ENCODE measurements at regions not wholly inside any gene's neighbourhood (a gene's known extent, or its start where the extent isn't known, plus 50 kb on each side); places are given as distances from the start of the nearest gene placed in this dataset.

- 98% methylated on average over 3 of the region's 3 CpGs for WGBS
- no peaks in the 10 kb centered on the region for H3K27me3 ChIP-seq (ENCODE audit: insufficient read depth, low read length)
- H3K36me3 ChIP-seq (ENCODE audit: insufficient read depth, low read length), result no peaks in the 10 kb centered on the region
- peaks cover 7% of the 10 kb centered on the region; the same call in 1 of the 2 replicates for H3K4me1 ChIP-seq (ENCODE audit: insufficient read depth, low read length)
- H3K27ac ChIP-seq (ENCODE audit: low read depth, low read length), result no peak overlapping the region
- no peak overlapping the region for H3K9ac ChIP-seq (ENCODE audit: low read depth, low read length)
- no peaks in the 10 kb centered on the region for H3K9me3 ChIP-seq (ENCODE audit: insufficient read depth, low read depth, low read length)
- no peak overlapping the region for H3K4me3 ChIP-seq (ENCODE audit: low read length)
Measured at GRCh38 chr1:168826269-168826668, 97.3 kb upstream of the DPT start.

- Histone ChIP-seq H3K27me3 (ENCODE audit: insufficient read depth, low read length) (no peaks in the 10 kb centered on the region), H3K9me3 (ENCODE audit: insufficient read depth, low read depth, low read length) (no peaks in the 10 kb centered on the region), H3K27ac (ENCODE audit: low read depth, low read length) (no peak overlapping the region), H3K4me3 (ENCODE audit: low read length) (no peak overlapping the region), H3K36me3 (ENCODE audit: insufficient read depth, low read length) (no peaks in the 10 kb centered on the region), H3K4me1 (ENCODE audit: insufficient read depth, low read length) (peaks cover 7% of the 10 kb centered on the region; the same call in 1 of the 2 replicates), H3K9ac (ENCODE audit: low read depth, low read length) (no peak overlapping the region)
- 98% methylated on average over 2 of the region's 2 CpGs for WGBS
Measured at GRCh38 chr1:168827557-168827956, 98.6 kb upstream of the DPT start.

GRCh38 chr1:168829876-168830275 is 100.9 kb upstream of the DPT start:
- Histone ChIP-seq H3K27ac (ENCODE audit: low read depth, low read length) (no peak overlapping the region), H3K27me3 (ENCODE audit: insufficient read depth, low read length) (no peaks in the 10 kb centered on the region), H3K9me3 (ENCODE audit: insufficient read depth, low read depth, low read length) (no peaks in the 10 kb centered on the region), H3K9ac (ENCODE audit: low read depth, low read length) (no peak overlapping the region), H3K4me1 (ENCODE audit: insufficient read depth, low read length) (peaks cover 19% of the 10 kb centered on the region; the same call in 1 of the 2 replicates), H3K36me3 (ENCODE audit: insufficient read depth, low read length) (no peaks in the 10 kb centered on the region), H3K4me3 (ENCODE audit: low read length) (no peak overlapping the region)

- H3K27ac ChIP-seq (ENCODE audit: low read depth, low read length), result no peak overlapping the region
- H3K36me3 ChIP-seq (ENCODE audit: insufficient read depth, low read length), result no peaks in the 10 kb centered on the region
- no peak overlapping the region for H3K9ac ChIP-seq (ENCODE audit: low read depth, low read length)
- no peaks in the 10 kb centered on the region for H3K27me3 ChIP-seq (ENCODE audit: insufficient read depth, low read length)
- H3K9me3 ChIP-seq (ENCODE audit: insufficient read depth, low read depth, low read length), result no peaks in the 10 kb centered on the region
- H3K4me1 ChIP-seq (ENCODE audit: insufficient read depth, low read length), result peaks cover 19% of the 10 kb centered on the region; the same call in 1 of the 2 replicates
- 87% methylated on average over 2 of the region's 2 CpGs for WGBS
- no peak overlapping the region for H3K4me3 ChIP-seq (ENCODE audit: low read length)
Measured at GRCh38 chr1:168830562-168830961, 101.6 kb upstream of the DPT start.

DNA sequence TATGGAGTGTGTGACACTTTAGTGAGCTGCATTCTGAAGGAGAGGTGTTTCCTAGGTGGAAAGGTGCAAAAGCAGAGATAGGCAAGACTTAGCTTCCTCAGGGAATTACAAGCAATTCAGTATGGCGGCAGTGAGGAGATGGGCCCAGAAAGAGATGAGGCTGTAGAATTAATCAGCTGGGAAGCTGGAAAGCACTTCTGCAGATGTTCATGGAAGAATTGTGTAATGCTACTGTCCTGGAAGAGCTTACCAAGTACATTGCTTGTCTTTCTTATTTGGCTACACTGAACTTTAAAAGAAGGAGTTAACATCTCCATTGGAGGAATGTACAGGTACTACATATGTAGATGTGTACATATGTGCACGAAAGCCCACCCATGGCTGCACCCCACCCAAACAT is 103.7 kb upstream of the DPT start:
- no peak overlapping the region for H3K27ac ChIP-seq (ENCODE audit: low read depth, low read length)
- 0 out of 2 replicates have a peak, but pooled peaks cover 2% of the 10 kb centered on the region for H3K9me3 ChIP-seq (ENCODE audit: insufficient read depth, low read depth, low read length)
- H3K4me1 ChIP-seq (ENCODE audit: insufficient read depth, low read length), result peaks cover 19% of the 10 kb centered on the region; the same call in 1 of the 2 replicates
- H3K36me3 ChIP-seq (ENCODE audit: insufficient read depth, low read length), result no peaks in the 10 kb centered on the region
- WGBS, result 98% methylated on average over 1 of the region's 2 CpGs
- H3K4me3 ChIP-seq (ENCODE audit: low read length), result no peak overlapping the region
- H3K27me3 ChIP-seq (ENCODE audit: insufficient read depth, low read length), result no peaks in the 10 kb centered on the region
- H3K9ac ChIP-seq (ENCODE audit: low read depth, low read length), result no peak overlapping the region

DNA sequence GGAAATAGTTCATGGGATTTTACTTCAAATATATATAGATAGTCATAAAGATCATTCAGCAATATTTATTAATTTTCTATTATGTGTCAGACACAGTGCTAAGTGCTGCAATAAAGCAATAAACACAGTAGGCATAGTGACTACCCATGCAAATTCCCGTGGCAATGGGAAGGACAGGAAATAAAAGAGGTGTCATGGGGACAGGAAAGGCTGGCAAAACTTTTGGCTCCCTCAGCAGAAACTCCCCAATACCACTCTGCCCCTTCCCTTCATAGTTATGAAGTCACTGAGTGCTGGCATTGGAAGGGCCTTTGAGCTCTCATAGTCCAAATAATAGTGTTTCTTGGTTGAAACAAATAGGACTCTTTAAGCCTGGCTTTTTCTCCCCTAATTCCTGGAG is 104.4 kb upstream of the DPT start:
- WGBS, result 88% methylated on average over 1 of the region's 1 CpG
- Histone ChIP-seq H3K27me3 (ENCODE audit: insufficient read depth, low read length) (no peaks in the 10 kb centered on the region), H3K9me3 (ENCODE audit: insufficient read depth, low read depth, low read length) (0 out of 2 replicates have a peak, but pooled peaks cover 2% of the 10 kb centered on the region), H3K36me3 (ENCODE audit: insufficient read depth, low read length) (no peaks in the 10 kb centered on the region), H3K9ac (ENCODE audit: low read depth, low read length) (no peak overlapping the region), H3K27ac (ENCODE audit: low read depth, low read length) (no peak overlapping the region), H3K4me1 (ENCODE audit: insufficient read depth, low read length) (peaks cover 17% of the 10 kb centered on the region; the same call in 1 of the 2 replicates), H3K4me3 (ENCODE audit: low read length) (no peak overlapping the region)

GRCh38 chr1:168833801-168834224 is 104.8 kb upstream of the DPT start:
- Histone ChIP-seq H3K9ac (ENCODE audit: low read depth, low read length) (no peak overlapping the region), H3K27ac (ENCODE audit: low read depth, low read length) (no peak overlapping the region), H3K9me3 (ENCODE audit: insufficient read depth, low read depth, low read length) (0 out of 2 replicates have a peak, but pooled peaks cover 2% of the 10 kb centered on the region), H3K27me3 (ENCODE audit: insufficient read depth, low read length) (no peaks in the 10 kb centered on the region), H3K4me3 (ENCODE audit: low read length) (no peak overlapping the region), H3K4me1 (ENCODE audit: insufficient read depth, low read length) (peaks cover 12% of the 10 kb centered on the region; the same call in 1 of the 2 replicates), H3K36me3 (ENCODE audit: insufficient read depth, low read length) (no peaks in the 10 kb centered on the region)
- WGBS, result 61% methylated on average over 4 of the region's 4 CpGs

DNA sequence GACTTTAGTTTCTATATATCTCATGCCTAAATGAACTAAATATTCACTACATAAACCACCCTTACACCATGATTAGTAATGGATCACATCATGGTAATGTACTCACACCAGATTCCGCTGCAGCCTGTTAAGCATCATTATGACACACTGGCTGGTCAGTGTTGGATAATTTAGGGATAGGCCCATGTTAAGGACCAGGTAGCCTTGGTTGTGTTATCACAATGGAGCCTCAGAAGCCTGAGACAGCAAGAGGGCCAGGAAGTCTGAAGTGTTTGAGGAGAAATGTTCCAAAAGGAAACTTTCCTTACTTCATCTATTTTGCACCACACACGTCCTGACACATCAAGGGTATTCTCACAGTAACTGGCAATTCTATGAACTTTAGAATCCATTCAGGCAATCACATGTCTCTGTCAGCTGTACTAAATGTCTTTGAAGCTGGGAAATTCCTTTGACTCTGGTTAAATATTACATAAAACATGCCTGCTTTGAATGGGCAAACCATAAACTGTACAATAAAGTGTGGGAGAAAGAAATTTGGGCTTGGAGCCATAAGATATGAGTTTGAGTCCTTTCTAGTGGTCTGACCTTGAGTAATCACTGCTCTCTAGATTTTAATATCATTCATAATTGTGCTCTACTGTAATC is 105.3 kb upstream of the DPT start:
- Histone ChIP-seq H3K27ac (ENCODE audit: low read depth, low read length) (no peak overlapping the region), H3K4me1 (ENCODE audit: insufficient read depth, low read length) (peaks cover 11% of the 10 kb centered on the region; the same call in 1 of the 2 replicates), H3K36me3 (ENCODE audit: insufficient read depth, low read length) (no peaks in the 10 kb centered on the region), H3K4me3 (ENCODE audit: low read length) (no peak overlapping the region), H3K9me3 (ENCODE audit: insufficient read depth, low read depth, low read length) (0 out of 2 replicates have a peak, but pooled peaks cover 2% of the 10 kb centered on the region), H3K9ac (ENCODE audit: low read depth, low read length) (no peak overlapping the region), H3K27me3 (ENCODE audit: insufficient read depth, low read length) (no peaks in the 10 kb centered on the region)
- 90% methylated on average over 2 of the region's 2 CpGs for WGBS

DNA sequence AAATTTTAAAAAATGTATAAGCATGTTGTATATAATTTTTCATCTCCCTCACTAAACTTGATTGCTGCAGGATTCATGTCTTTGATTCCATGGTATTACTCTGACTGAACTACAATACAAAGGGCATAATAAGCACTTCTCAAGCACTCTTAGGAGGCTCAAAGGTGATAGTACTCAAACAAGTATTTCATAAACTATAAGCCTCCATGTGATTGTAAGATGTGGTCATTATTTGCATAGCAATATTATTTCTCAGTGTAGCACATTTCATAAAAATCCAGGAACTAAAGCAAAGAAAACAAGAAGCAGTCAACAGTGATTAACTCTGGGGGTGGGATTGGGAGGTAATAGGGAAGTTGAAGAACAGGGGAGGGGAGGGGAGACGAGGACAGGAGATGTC is 106.2 kb upstream of the DPT start:
- WGBS, result 80% methylated on average over 1 of the region's 1 CpG
- 0 out of 2 replicates have a peak, but pooled peaks cover 2% of the 10 kb centered on the region for H3K9me3 ChIP-seq (ENCODE audit: insufficient read depth, low read depth, low read length)
- no peak overlapping the region for H3K27ac ChIP-seq (ENCODE audit: low read depth, low read length)
- H3K9ac ChIP-seq (ENCODE audit: low read depth, low read length), result no peak overlapping the region
- H3K27me3 ChIP-seq (ENCODE audit: insufficient read depth, low read length), result no peaks in the 10 kb centered on the region
- H3K4me3 ChIP-seq (ENCODE audit: low read length), result no peak overlapping the region
- H3K36me3 ChIP-seq (ENCODE audit: insufficient read depth, low read length), result no peaks in the 10 kb centered on the region
- H3K4me1 ChIP-seq (ENCODE audit: insufficient read depth, low read length), result peaks cover 11% of the 10 kb centered on the region; the same call in 1 of the 2 replicates

DNA sequence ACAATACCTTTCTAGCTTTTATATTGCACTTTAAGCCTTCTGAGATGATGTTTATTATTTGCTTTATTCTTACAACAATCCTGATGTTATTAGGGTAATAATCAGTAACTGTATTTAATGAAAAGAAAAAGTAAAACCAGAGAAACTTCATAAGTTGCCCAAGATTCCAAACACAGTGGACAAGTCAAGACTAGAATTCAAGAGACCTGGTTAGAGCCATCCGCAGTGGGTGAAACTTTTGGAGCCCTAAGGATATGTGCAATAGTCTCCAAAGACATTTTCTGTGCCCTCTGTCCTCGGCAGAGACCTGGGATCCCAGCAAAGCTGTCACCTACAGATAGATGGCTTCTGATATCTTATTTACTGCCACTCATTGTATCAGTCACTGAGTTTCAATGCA is 106.8 kb upstream of the DPT start:
- Histone ChIP-seq H3K27ac (ENCODE audit: low read depth, low read length) (no peak overlapping the region), H3K4me1 (ENCODE audit: insufficient read depth, low read length) (peaks cover 11% of the 10 kb centered on the region; the same call in 1 of the 2 replicates), H3K9ac (ENCODE audit: low read depth, low read length) (no peak overlapping the region), H3K36me3 (ENCODE audit: insufficient read depth, low read length) (no peaks in the 10 kb centered on the region), H3K27me3 (ENCODE audit: insufficient read depth, low read length) (no peaks in the 10 kb centered on the region), H3K9me3 (ENCODE audit: insufficient read depth, low read depth, low read length) (0 out of 2 replicates have a peak, but pooled peaks cover 2% of the 10 kb centered on the region), H3K4me3 (ENCODE audit: low read length) (no peak overlapping the region)
- 96% methylated on average over 2 of the region's 2 CpGs for WGBS

- Histone ChIP-seq H3K36me3 (ENCODE audit: insufficient read depth, low read length) (no peaks in the 10 kb centered on the region), H3K9ac (ENCODE audit: low read depth, low read length) (no peak overlapping the region), H3K4me1 (ENCODE audit: insufficient read depth, low read length) (peaks cover 11% of the 10 kb centered on the region; the same call in 1 of the 2 replicates), H3K4me3 (ENCODE audit: low read length) (no peak overlapping the region), H3K27me3 (ENCODE audit: insufficient read depth, low read length) (no peaks in the 10 kb centered on the region), H3K27ac (ENCODE audit: low read depth, low read length) (no peak overlapping the region), H3K9me3 (ENCODE audit: insufficient read depth, low read depth, low read length) (0 out of 2 replicates have a peak, but pooled peaks cover 2% of the 10 kb centered on the region)
- WGBS, result 89% methylated on average over 3 of the region's 3 CpGs
Measured at GRCh38 chr1:168836469-168836868, 107.5 kb upstream of the DPT start.

All from HUES64 (cell line).